HepG2 (cell line): ENCODE measurements at regions not wholly inside any gene's neighbourhood (a gene's known extent, or its start where the extent isn't known, plus 50 kb on each side); places are given as distances from the start of the nearest gene placed in this dataset.

Source experiments
- ATAC-seq: fragments of 200-7000 bp; cut with Tn5 transposase; 3 replicates; pipeline ENCODE4 v1.9.1; 2020; ENCODE audit warnings: mild to moderate bottlenecking, moderate library complexity
- BruUV-seq: library from RNA; stranded (reverse); fragments of 400-500 nt; replicated peaks from 2 replicates; lab custom pipeline; 2021; lab: Mats Ljungman, UMichigan
- CTCF ChIA-PET: fragments of 300-600 bp; formaldehyde crosslinking; extraction: SDS; loops from one replicate; lab custom pipeline; 2021; ENCODE audit warnings: low total read pairs, inconsistent platforms, low intra/inter-chr PET ratio; lab: Yijun Ruan, JAX
- POLR2A ChIA-PET: fragments of 350-600 bp; sonication (Branson Sonifier 250); formaldehyde crosslinking; loops from one replicate; lab custom pipeline; 2020; ENCODE audit warnings: antibody characterized with exemption, inconsistent platforms; lab: Yijun Ruan, JAX
- DNase-seq: peaks from one replicate; pipeline ENCODE4 v3.0.0-alpha.2; 2015; ENCODE audit warnings: low spot score
- FAIRE-seq: peaks from 3 replicates; lab custom pipeline; 2011; peaks lifted over from hg19 to GRCh38; lab: Jason Lieb, UNC
- H2AFZ ChIP-seq: one replicate; pipeline ENCODE4 v1.6.1; 2011; ENCODE audit warnings: low read length, inconsistent platforms
- H3K27ac ChIP-seq: fragments of 300-600 bp; 3 replicates; pipeline ENCODE4 v1.8.0; 2011; ENCODE audit warnings: mixed run types, mild to moderate bottlenecking, mixed read lengths, low read length, inconsistent platforms; ENCODE audit not compliant: insufficient read depth; ENCODE audit errors: extremely low read length
- H3K27me3 ChIP-seq, 2 experiments: fragments of 200-600 bp in 1 of 2; 2 replicates in 1 of 2; 3 replicates in 1 of 2; pipeline versions ENCODE4 v1.6.0 to v1.8.0; 2011; ENCODE audit warnings: low read length in 2 of 2, mild to moderate bottlenecking in 2 of 2, moderate library complexity in 2 of 2, inconsistent platforms in 1 of 2; ENCODE audit not compliant: insufficient read depth in 2 of 2, control insufficient read depth in 1 of 2
- H3K36me3 ChIP-seq, 2 experiments: fragments of 200-600 bp in 1 of 2; replicated peaks in 1 of 2; 2 replicates in 1 of 2; 3 replicates in 1 of 2; pipeline versions ENCODE4 v1.5.1 to v1.8.0; 2011; ENCODE audit warnings: low read length in 2 of 2, inconsistent platforms in 1 of 2; ENCODE audit not compliant: insufficient read depth in 2 of 2, control insufficient read depth in 1 of 2
- H3K4me1 ChIP-seq: 2 replicates; pipeline ENCODE4 v1.5.1; 2012; ENCODE audit warnings: low read length, inconsistent platforms; ENCODE audit not compliant: insufficient read depth
- H3K4me2 ChIP-seq: 2 replicates; pipeline ENCODE4 v1.6.0; 2011; ENCODE audit warnings: low read depth, low read length, inconsistent platforms
- H3K4me3 ChIP-seq, 3 experiments: fragments of 200-600 bp in 1 of 3; sonication (generic), shearing (Covaris generic) in 1 of 3; replicated peaks in 1 of 3; 2 replicates each; pipeline ENCODE4 v1.5.1; 2011 to 2016; ENCODE audit warnings: low read length in 3 of 3, inconsistent platforms in 2 of 3, low read depth in 2 of 3, mild to moderate bottlenecking in 2 of 3, control low read depth in 1 of 3, mixed read lengths in 1 of 3; ENCODE audit not compliant: insufficient read depth in 1 of 3
- H3K79me2 ChIP-seq: one replicate; pipeline ENCODE4 v1.6.1; 2011; ENCODE audit warnings: low read length, inconsistent platforms; ENCODE audit not compliant: insufficient read depth
- H3K9ac ChIP-seq: 2 replicates; pipeline ENCODE4 v1.6.0; 2011; ENCODE audit warnings: mild to moderate bottlenecking, low read depth, low read length, inconsistent platforms; ENCODE audit not compliant: insufficient read depth
- H3K9me3 ChIP-seq: 2 replicates; pipeline ENCODE4 v1.5.1; 2012; ENCODE audit warnings: mild to moderate bottlenecking, low read length
- H4K20me1 ChIP-seq: 2 replicates; pipeline ENCODE4 v1.6.0; 2011; ENCODE audit warnings: inconsistent platforms, mild to moderate bottlenecking, low read length, moderate library complexity; ENCODE audit not compliant: insufficient read depth
- ARNTL ChIP-seq: sonication (generic); formaldehyde crosslinking; IDR thresholded peaks from 2 replicates; pipeline ENCODE4 v1.4.0; 2020; ENCODE audit warnings: mild to moderate bottlenecking, missing genetic modification reagents
- ATF7 ChIP-seq, 2 experiments: fragments of 450-650 bp in 1 of 2; sonication (generic) in 1 of 2; formaldehyde crosslinking in 1 of 2; IDR thresholded peaks; 2 replicates each; pipeline versions ENCODE4 v1.4.0 to v1.6.1; 2016 to 2020; ENCODE audit warnings: antibody characterized with exemption in 1 of 2, mild to moderate bottlenecking in 1 of 2, missing genetic modification reagents in 1 of 2
- BCL3 ChIP-seq: sonication (generic); formaldehyde crosslinking; IDR thresholded peaks from 2 replicates; pipeline ENCODE4 v1.5.1; 2020; ENCODE audit warnings: mild to moderate bottlenecking, missing genetic modification reagents, moderate library complexity
- BRF2 ChIP-seq: sonication (generic); formaldehyde crosslinking; IDR thresholded peaks from 2 replicates; pipeline ENCODE4 v1.8.1; 2022; ENCODE audit warnings: mild to moderate bottlenecking, missing genetic modification reagents
- CREB3 ChIP-seq: sonication (generic); formaldehyde crosslinking; IDR thresholded peaks from 2 replicates; pipeline ENCODE4 v1.5.0; 2020; ENCODE audit warnings: missing genetic modification reagents
- KLF9 ChIP-seq: IDR thresholded peaks from 2 replicates; pipeline ENCODE4 v1.6.1; 2016; ENCODE audit warnings: low read depth
- MTA1 ChIP-seq: sonication (generic); formaldehyde crosslinking; IDR thresholded peaks from 2 replicates; pipeline ENCODE4 v1.4.0; 2020; ENCODE audit warnings: missing genetic modification reagents, mild to moderate bottlenecking, borderline replicate concordance
- NPAS2 ChIP-seq: sonication (generic); formaldehyde crosslinking; IDR thresholded peaks from 2 replicates; pipeline ENCODE4 v1.8.0; 2022; ENCODE audit warnings: mild to moderate bottlenecking, missing genetic modification reagents, borderline replicate concordance
- SALL1 ChIP-seq: sonication (generic); formaldehyde crosslinking; IDR thresholded peaks from 2 replicates; pipeline ENCODE4 v1.8.0; 2022; ENCODE audit warnings: mild to moderate bottlenecking, missing genetic modification reagents
- SMAD3 ChIP-seq: sonication (generic); formaldehyde crosslinking; IDR thresholded peaks from 2 replicates; pipeline ENCODE4 v1.4.0; 2020; ENCODE audit warnings: missing genetic modification reagents
- XRCC5 ChIP-seq: fragments of 200-400 bp; formaldehyde crosslinking; optimal IDR thresholded peaks from 2 replicates; pipeline ENCODE3; 2017; ENCODE audit warnings: mild to moderate bottlenecking, low read length
- ZNF232 ChIP-seq: sonication (generic); formaldehyde crosslinking; IDR thresholded peaks from 2 replicates; pipeline ENCODE4 v1.4.0; 2020; ENCODE audit warnings: missing genetic modification reagents, borderline replicate concordance
- ZNF382 ChIP-seq: sonication (generic); formaldehyde crosslinking; IDR thresholded peaks from 2 replicates; pipeline ENCODE4 v1.5.0; 2020; ENCODE audit warnings: missing genetic modification reagents, mild to moderate bottlenecking, borderline replicate concordance
- ZNF430 ChIP-seq: sonication (generic); formaldehyde crosslinking; IDR thresholded peaks from 2 replicates; pipeline ENCODE4 v1.9.0; 2021; ENCODE audit warnings: mild to moderate bottlenecking, missing genetic modification reagents
- ZNF451 ChIP-seq: sonication (generic); formaldehyde crosslinking; IDR thresholded peaks from 2 replicates; pipeline ENCODE4 v1.5.0; 2020; ENCODE audit warnings: mild to moderate bottlenecking, missing genetic modification reagents
- ZNF768 ChIP-seq: sonication (generic); formaldehyde crosslinking; IDR thresholded peaks from 2 replicates; pipeline ENCODE4 v1.4.0; 2020; ENCODE audit warnings: missing genetic modification reagents
- ZNF776 ChIP-seq: sonication (generic); formaldehyde crosslinking; IDR thresholded peaks from 2 replicates; pipeline ENCODE4 v1.4.0; 2020; ENCODE audit warnings: mild to moderate bottlenecking, missing genetic modification reagents
- ZNF782 ChIP-seq: sonication (generic); formaldehyde crosslinking; IDR thresholded peaks from 2 replicates; pipeline ENCODE4 v1.4.0; 2020; ENCODE audit warnings: missing genetic modification reagents, mild to moderate bottlenecking, borderline replicate concordance
- ZSCAN20 ChIP-seq: sonication (generic); formaldehyde crosslinking; IDR thresholded peaks from 2 replicates; pipeline ENCODE4 v1.4.0; 2020; ENCODE audit warnings: missing genetic modification reagents, mild to moderate bottlenecking, borderline replicate concordance
- WGBS: methylation state at CpG from one replicate; pipeline ENCODE4 v1.1.6; 2017; ENCODE audit warnings: low lambda C conversion rate; 5-methylcytosine and 5-hydroxymethylcytosine counted together
- in situ Hi-C: cut with HindIII; loops from 2 replicates; pipeline ENCODE4 v1.10.0; 2017; ENCODE audit warnings: low pct_unique_long_range_greater_than_20kb; ENCODE audit not compliant: extremely low pct_ligation_motif_present
- intact Hi-C: fragments of 100-400 bp; cut with micrococcal nuclease; formaldehyde crosslinking; loops from one replicate; pipeline ENCODE4 v1.10.0; 2022; ENCODE audit not compliant: unreplicated experiment

DNA sequence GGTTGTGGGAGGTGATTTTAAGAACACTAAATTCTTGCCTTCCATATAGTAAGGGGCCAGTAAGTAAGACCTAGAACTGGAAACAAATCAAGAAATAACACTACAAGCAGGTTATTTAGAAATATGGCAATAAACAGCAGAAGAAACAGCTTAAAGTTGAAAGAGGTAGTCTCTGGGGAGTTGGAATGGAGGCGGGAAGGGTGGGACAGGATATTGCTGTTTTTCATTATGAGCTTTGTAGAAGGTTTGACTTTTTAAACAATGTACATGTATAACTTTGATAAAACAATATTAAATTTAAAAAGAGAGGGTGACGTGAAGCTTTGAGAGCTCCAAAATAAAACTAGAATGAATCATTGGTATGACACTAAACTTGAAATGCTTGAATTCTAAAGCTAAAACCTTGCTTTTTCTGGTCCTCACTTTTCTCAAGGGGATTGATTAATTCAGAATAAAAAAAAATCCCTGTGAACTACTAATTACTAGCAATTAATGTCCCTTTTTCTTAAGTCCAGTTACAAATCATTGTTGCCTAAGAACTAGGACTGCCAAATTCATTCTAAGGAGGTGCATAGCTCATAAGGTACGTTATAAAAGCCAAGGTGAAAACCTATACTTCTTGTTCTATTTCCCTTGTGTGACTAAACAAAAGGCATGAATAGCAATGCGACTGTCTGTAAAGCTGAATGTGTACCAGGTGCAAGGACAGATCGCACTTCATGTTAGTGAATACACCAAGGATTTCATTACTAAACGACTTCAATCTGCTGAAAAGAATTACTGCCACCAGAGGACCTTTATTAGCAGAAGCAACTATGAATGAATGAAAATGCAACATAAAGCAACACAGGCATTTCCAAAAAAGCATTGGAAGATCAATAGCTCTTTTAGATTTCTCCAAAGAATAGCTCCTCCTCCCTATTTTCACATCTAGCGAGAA lies 177.5 kb downstream of the RBM43 start:
- DNase-seq: no peak
- H3K4me2 ChIP-seq: no peak overlapping the region
- H3K36me3 ChIP-seq: no peaks in the 10 kb centered on the region
- TF ChIP-seq BCL3 (CRISPR knock-in tag): no peak
- no peak for TF ChIP-seq BRF2
- TF ChIP-seq ZNF451: no peak
- TF ChIP-seq ZNF382 (CRISPR knock-in tag): no peak
- TF ChIP-seq ARNTL (CRISPR knock-in tag): no peak
- TF ChIP-seq ZNF776 (CRISPR knock-in tag): no peak
- no peak for TF ChIP-seq MTA1 (CRISPR knock-in tag)
- no peak for TF ChIP-seq ZNF232 (CRISPR knock-in tag)
- TF ChIP-seq ZNF768 (CRISPR knock-in tag): no peak
- TF ChIP-seq KLF9 (CRISPR knock-in tag): no peak
- TF ChIP-seq XRCC5: no peak
- TF ChIP-seq ZNF430 (CRISPR knock-in tag): no peak
- TF ChIP-seq NPAS2: no peak
- TF ChIP-seq CREB3: no peak
- TF ChIP-seq SALL1 (CRISPR knock-in tag): no peak
- TF ChIP-seq ATF7 (IDR thresholded peaks at IDR 0.05): no peak
- no peak for TF ChIP-seq ATF7 (CRISPR knock-in tag; IDR thresholded peaks at IDR 0.05)
- TF ChIP-seq ZNF782 (CRISPR knock-in tag): no peak
- no peak for TF ChIP-seq SMAD3 (CRISPR knock-in tag)
- TF ChIP-seq ZSCAN20: no peak
- no peak overlapping the region for H3K4me3 ChIP-seq
- H3K9ac ChIP-seq: no peak overlapping the region
- no peak overlapping the region for H3K27ac ChIP-seq
- H4K20me1 ChIP-seq: no peaks in the 10 kb centered on the region
- H3K27me3 ChIP-seq: no peaks in the 10 kb centered on the region; a peak in 1 of 5 replicates
- H3K4me1 ChIP-seq: no peaks in the 10 kb centered on the region
- H2AFZ ChIP-seq: no peak overlapping the region
- FAIRE-seq: no peak
- no TSS peak for BruUV-seq
- ATAC-seq: no peak
- 5% methylated on average over 7 of the region's 7 CpGs for WGBS
- in situ Hi-C loops: no loop called here
- H3K9me3 ChIP-seq: no peaks in the 10 kb centered on the region
- intact Hi-C loops: no loop called here
- ChIA-PET POLR2A (no interaction called here), CTCF (no interaction called here)
- no peaks in the 10 kb centered on the region for H3K79me2 ChIP-seq
